OCI-LY3 (cell line): ENCODE measurements at regions not wholly inside any gene's neighbourhood (a gene's known extent, or its start where the extent isn't known, plus 50 kb on each side); places are given as distances from the start of the nearest gene placed in this dataset.
"Not testable (repeated sequence)": the region's sequence is repeated elsewhere in the genome, so short reads cannot be mapped to it uniquely, and the experiment has no call there.

ENCODE experiments used
- H2AFZ ChIP-seq: fragments of 200-600, 300-600 bp; shearing (Covaris generic); 2 replicates; pipeline ENCODE4 v1.6.0; 2014; ENCODE audit warnings: antibody characterized with exemption, low read depth, low read length
- H3K27ac ChIP-seq: fragments of 200-600, 300-600 bp; sonication (generic); 2 replicates; pipeline ENCODE4 v1.5.1; 2014; ENCODE audit warnings: mild to moderate bottlenecking, low read length, moderate library complexity, mixed read lengths
- H3K27me3 ChIP-seq: fragments of 200-600, 300-600 bp; sonication (generic); 2 replicates; pipeline ENCODE4 v1.6.1; 2014; ENCODE audit warnings: low read depth, low read length, mixed read lengths
- H3K36me3 ChIP-seq: fragments of 200-600, 300-600 bp; sonication (generic); replicated peaks from 2 replicates; pipeline ENCODE3; 2014; ENCODE audit warnings: low read depth, low read length, mixed read lengths
- H3K4me1 ChIP-seq: fragments of 300-600, 200-600 bp; sonication (generic); 2 replicates; pipeline ENCODE4 v1.6.1; 2014; ENCODE audit warnings: low read length, mixed read lengths
- H3K4me2 ChIP-seq: fragments of 200-600, 300-600 bp; sonication (generic); 2 replicates; pipeline ENCODE4 v1.6.1; 2014; ENCODE audit warnings: low read length, mixed read lengths
- H3K4me3 ChIP-seq: fragments of 300-600, 200-600 bp; sonication (generic); 2 replicates; pipeline ENCODE4 v1.5.1; 2014; ENCODE audit warnings: antibody characterized with exemption, mild to moderate bottlenecking, low read length, moderate library complexity
- H3K79me2 ChIP-seq: fragments of 300-600, 200-600 bp; shearing (Covaris generic); 2 replicates; pipeline ENCODE4 v1.6.1; 2014; ENCODE audit warnings: mild to moderate bottlenecking, low read length, mixed read lengths
- H3K9ac ChIP-seq: fragments of 300-600, 200-600 bp; shearing (Covaris generic); 2 replicates; pipeline ENCODE4 v1.6.0; 2014; ENCODE audit warnings: mild to moderate bottlenecking, low read length, moderate library complexity
- H3K9me3 ChIP-seq: fragments of 200-600, 300-600 bp; shearing (Covaris generic); 2 replicates; pipeline ENCODE4 v1.6.1; 2014; ENCODE audit warnings: low read length, mixed read lengths; ENCODE audit not compliant: insufficient read depth
- H4K20me1 ChIP-seq: fragments of 200-600, 300-600 bp; sonication (generic); 2 replicates; pipeline ENCODE4 v1.6.1; 2016; ENCODE audit warnings: low read length, mixed read lengths; ENCODE audit not compliant: insufficient read depth
- CTCF ChIP-seq: fragments of 200-600, 300-600 bp; sonication (generic); IDR thresholded peaks from 2 replicates; pipeline ENCODE4 v1.5.1; 2014; ENCODE audit warnings: antibody characterized with exemption, low read length, low read depth
- EZH2phosphoT487 ChIP-seq: fragments of 200-600 bp; shearing (Covaris generic); IDR thresholded peaks from 2 replicates; pipeline ENCODE4 v1.6.1; 2018; ENCODE audit warnings: antibody characterized with exemption, mixed run types, low read depth

- Histone ChIP-seq H2AFZ (no peak overlapping the region), H3K9ac (no peak overlapping the region), H3K27me3 (no peaks in the 10 kb centered on the region), H3K4me1 (no peaks in the 10 kb centered on the region), H3K36me3 (no peaks in the 10 kb centered on the region), H3K4me2 (no peak overlapping the region), H3K9me3 (no peaks in the 10 kb centered on the region), H3K4me3 (no peak overlapping the region), H4K20me1 (no peaks in the 10 kb centered on the region), H3K27ac (no peak overlapping the region), H3K79me2 (no peaks in the 10 kb centered on the region)
- no peak for TF ChIP-seq EZH2phosphoT487
- no peak for TF ChIP-seq CTCF
These were observed 2163.5 kb upstream of the WWC1 start for GRCh38 chr5:166127766-166128570.

- H3K4me2 ChIP-seq, H4K20me1 ChIP-seq, H3K9ac ChIP-seq, H3K36me3 ChIP-seq, H3K27me3 ChIP-seq, H3K9me3 ChIP-seq, H3K79me2 ChIP-seq, H3K4me1 ChIP-seq, H2AFZ ChIP-seq, H3K4me3 ChIP-seq, H3K27ac ChIP-seq: not testable (repeated sequence)
These were observed 2146.3 kb upstream of the WWC1 start for GRCh38 chr5:166145107-166145506.

GRCh38 chr5:166163996-166164610 lies 2127.3 kb upstream of the WWC1 start:
- no peak overlapping the region for H2AFZ ChIP-seq
- H3K9ac ChIP-seq: no peak overlapping the region
- H3K79me2 ChIP-seq: no peaks in the 10 kb centered on the region
- no peaks in the 10 kb centered on the region for H3K36me3 ChIP-seq
- no peak for TF ChIP-seq CTCF
- no peak for TF ChIP-seq EZH2phosphoT487
- no peak overlapping the region for H3K27ac ChIP-seq
- no peaks in the 10 kb centered on the region for H3K4me1 ChIP-seq
- H3K27me3 ChIP-seq: no peaks in the 10 kb centered on the region
- H4K20me1 ChIP-seq: no peaks in the 10 kb centered on the region
- H3K4me2 ChIP-seq: no peak overlapping the region
- no peak overlapping the region for H3K4me3 ChIP-seq
- H3K9me3 ChIP-seq: no peaks in the 10 kb centered on the region

GRCh38 chr5:166165596-166165995 lies 2125.8 kb upstream of the WWC1 start:
- no peak overlapping the region for H3K4me2 ChIP-seq
- no peaks in the 10 kb centered on the region for H3K36me3 ChIP-seq
- H3K9me3 ChIP-seq: no peaks in the 10 kb centered on the region
- no peak overlapping the region for H3K9ac ChIP-seq
- H3K4me1 ChIP-seq: no peaks in the 10 kb centered on the region
- H4K20me1 ChIP-seq: no peaks in the 10 kb centered on the region
- TF ChIP-seq EZH2phosphoT487 (no peak), CTCF (no peak)
- no peaks in the 10 kb centered on the region for H3K79me2 ChIP-seq
- H3K27ac ChIP-seq: no peak overlapping the region
- H3K4me3 ChIP-seq: no peak overlapping the region
- H2AFZ ChIP-seq: no peak overlapping the region
- no peaks in the 10 kb centered on the region for H3K27me3 ChIP-seq
